ENCODE measurements at regions not wholly inside any gene's neighbourhood (a gene's known extent, or its start where the extent isn't known, plus 50 kb on each side); places are given as distances from the start of the nearest gene placed in this dataset.
A peak's percentile ranks its signal among the peaks of the same experiment; 100 is the strongest.

DNA sequence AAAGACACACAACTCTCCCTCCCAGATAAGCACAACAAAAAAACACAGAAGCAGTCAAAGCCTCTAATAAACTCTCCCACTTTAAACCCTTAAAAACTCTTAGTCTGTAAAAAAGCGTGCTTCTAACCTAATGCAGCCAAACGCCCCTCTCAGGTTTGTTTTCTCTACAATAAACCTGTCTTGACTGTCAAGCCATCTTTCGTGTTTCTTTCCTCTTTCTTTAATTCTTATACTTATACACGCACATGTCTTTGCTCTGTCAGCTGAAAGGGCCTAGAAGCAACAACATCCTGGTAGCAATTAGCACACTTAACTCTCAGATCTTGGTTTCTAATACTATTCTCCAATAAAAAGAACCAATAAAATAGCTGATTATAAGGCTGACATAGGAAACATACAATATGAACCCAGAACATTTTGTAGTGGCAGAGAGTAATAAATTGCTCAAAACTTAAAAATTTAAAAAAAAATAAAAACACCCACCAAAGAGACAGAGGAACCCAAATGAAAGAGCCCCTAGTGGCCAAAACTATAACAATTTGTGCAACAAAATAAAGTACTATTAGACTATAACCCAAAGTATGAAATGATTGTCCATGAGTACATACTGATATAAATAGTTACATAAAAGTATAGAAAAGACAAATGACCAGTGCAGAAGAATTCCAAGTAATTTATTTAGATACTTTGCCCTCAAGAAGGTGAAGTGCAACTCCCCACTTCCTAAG lies 440.4 kb upstream of the ADGRL3 start:
- peaks cover 23 to 28% of the 10 kb centered on the region in 2 experiments for H3K9me3 Mint-ChIP-seq
- WGBS (ENCODE audit: extremely low coverage, insufficient read length, low lambda C conversion rate) = no CpG with 5 or more reads among the region's 4 CpGs
- H3K56ac ChIP-seq (ENCODE audit: insufficient read length, low read depth, low read length) = no peak overlapping the region
- no peak overlapping the region for H4K91ac ChIP-seq (ENCODE audit: insufficient read length, low read depth, low read length)
- no peak overlapping the region for H3K27ac Mint-ChIP-seq
- no peaks in the 10 kb centered on the region for H3K27me3 ChIP-seq (ENCODE audit: insufficient read depth, low read length)
- H3K4me3 Mint-ChIP-seq = no peak overlapping the region
- no peaks in the 10 kb centered on the region for H4K20me1 ChIP-seq (ENCODE audit: control insufficient read depth, insufficient read depth, insufficient read length)
- H2BK20ac ChIP-seq (ENCODE audit: low read depth, low read length, poor library complexity, severe bottlenecking) = no peak overlapping the region
- no peak overlapping the region for H2AK5ac ChIP-seq (ENCODE audit: insufficient read length, low read length)
- no peak overlapping the region for H4K8ac ChIP-seq (replicated peaks; ENCODE audit: insufficient read length, low read depth, low read length)
- H3K4me1 ChIP-seq (ENCODE audit: insufficient read depth, low read length) = no peaks in the 10 kb centered on the region
- H3K18ac ChIP-seq (ENCODE audit: insufficient read length, low read depth, low read length) = no peak overlapping the region
- no peaks in the 10 kb centered on the region for H3K79me2 ChIP-seq (ENCODE audit: insufficient read depth, low read length)
- H3K4ac ChIP-seq (ENCODE audit: low read depth, low read length) = no peak overlapping the region
- H3K23ac ChIP-seq (ENCODE audit: insufficient read length, low read depth, low read length) = no peak overlapping the region
- no peak overlapping the region for H3K14ac ChIP-seq (ENCODE audit: insufficient read depth, low read length)
- no peak overlapping the region for H2BK15ac ChIP-seq (ENCODE audit: low read depth, low read length)
- TF ChIP-seq, protein P1, sequence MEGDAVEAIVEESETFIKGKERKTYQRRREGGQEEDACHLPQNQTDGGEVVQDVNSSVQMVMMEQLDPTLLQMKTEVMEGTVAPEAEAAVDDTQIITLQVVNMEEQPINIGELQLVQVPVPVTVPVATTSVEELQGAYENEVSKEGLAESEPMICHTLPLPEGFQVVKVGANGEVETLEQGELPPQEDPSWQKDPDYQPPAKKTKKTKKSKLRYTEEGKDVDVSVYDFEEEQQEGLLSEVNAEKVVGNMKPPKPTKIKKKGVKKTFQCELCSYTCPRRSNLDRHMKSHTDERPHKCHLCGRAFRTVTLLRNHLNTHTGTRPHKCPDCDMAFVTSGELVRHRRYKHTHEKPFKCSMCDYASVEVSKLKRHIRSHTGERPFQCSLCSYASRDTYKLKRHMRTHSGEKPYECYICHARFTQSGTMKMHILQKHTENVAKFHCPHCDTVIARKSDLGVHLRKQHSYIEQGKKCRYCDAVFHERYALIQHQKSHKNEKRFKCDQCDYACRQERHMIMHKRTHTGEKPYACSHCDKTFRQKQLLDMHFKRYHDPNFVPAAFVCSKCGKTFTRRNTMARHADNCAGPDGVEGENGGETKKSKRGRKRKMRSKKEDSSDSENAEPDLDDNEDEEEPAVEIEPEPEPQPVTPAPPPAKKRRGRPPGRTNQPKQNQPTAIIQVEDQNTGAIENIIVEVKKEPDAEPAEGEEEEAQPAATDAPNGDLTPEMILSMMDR (conservative IDR thresholded peaks at IDR 0.05) = peak; percentile 52; the same call in 2 of the 3 replicates
- H3T11ph ChIP-seq (ENCODE audit: low read length) = no peak overlapping the region
- no peak overlapping the region for H3K27ac ChIP-seq (ENCODE audit: insufficient read length, low read depth, low read length)
- no peaks in the 10 kb centered on the region for H3K23me2 ChIP-seq (ENCODE audit: insufficient read length, low read depth, low read length, poor library complexity, severe bottlenecking)
- H2AFZ ChIP-seq (ENCODE audit: low read length) = no peak overlapping the region
- DNase-seq = no peak
- no peak overlapping the region for H3K9ac ChIP-seq (ENCODE audit: extremely low read depth, insufficient read length, low read length)
- no peak overlapping the region for H2BK12ac ChIP-seq (ENCODE audit: insufficient read length, low read depth, low read length)
- no peak overlapping the region for H4K5ac ChIP-seq (ENCODE audit: insufficient read length, low read depth, low read length)
- H2BK5ac ChIP-seq (ENCODE audit: insufficient read length, low read length) = no peak overlapping the region
- H3K27me3 Mint-ChIP-seq (ENCODE audit: low read depth) = no peaks in the 10 kb centered on the region
- no peaks in the 10 kb centered on the region for H3K79me1 ChIP-seq (ENCODE audit: insufficient read depth, low read depth, low read length, poor library complexity, severe bottlenecking)
- H3K36me3 Mint-ChIP-seq (ENCODE audit: insufficient read depth in 1 of 3, low read depth in 3 of 3) = peaks cover 5 to 26% (median 13%) of the 10 kb centered on the region in 3 experiments; a peak in 6 of 7 replicates
- H3K4me2 ChIP-seq (ENCODE audit: insufficient read depth, insufficient read length, low read length) = no peak overlapping the region
- H3K9me3 ChIP-seq (ENCODE audit: control insufficient read depth, low read depth, low read length) = no peaks in the 10 kb centered on the region
- peaks cover 0 to 4% of the 10 kb centered on the region in 2 experiments; a peak in 2 of 4 replicates for H3K4me1 Mint-ChIP-seq
- no peak overlapping the region for H2BK120ac ChIP-seq (ENCODE audit: low read depth, low read length, poor library complexity, severe bottlenecking)

Data from H9 (cell line).